HG03060 (cell line): ENCODE measurements at regions not wholly inside any gene's neighbourhood (a gene's known extent, or its start where the extent isn't known, plus 50 kb on each side); places are given as distances from the start of the nearest gene placed in this dataset.

Source experiments
- ATAC-seq: cut with Tn5 transposase; IDR thresholded peaks from one replicate; pipeline ENCODE4 v1.9.1; 2021; ENCODE audit warnings: low read depth, moderate number of reproducible peaks; ENCODE audit not compliant: unreplicated experiment

GRCh38 chr10:120272350-120272749 lies 184.7 kb upstream of the PLPP4 start:
- no peak for ATAC-seq

- ATAC-seq = no peak
Observed at GRCh38 chr10:120278069-120278468, 179.0 kb upstream of the PLPP4 start.

GRCh38 chr10:120279196-120279595 lies 177.8 kb upstream of the PLPP4 start:
- ATAC-seq = no peak

GRCh38 chr10:120282421-120282820 lies 174.6 kb upstream of the PLPP4 start:
- ATAC-seq = no peak

- ATAC-seq = no peak
Observed at GRCh38 chr10:120282846-120283492, 174.1 kb upstream of the PLPP4 start.

- no peak for ATAC-seq
Observed at GRCh38 chr10:120285408-120285807, 171.6 kb upstream of the PLPP4 start.

GRCh38 chr10:120286280-120286679 lies 170.7 kb upstream of the PLPP4 start:
- no peak for ATAC-seq

- ATAC-seq = no peak
Observed at GRCh38 chr10:120300513-120300912, 156.5 kb upstream of the PLPP4 start.

GRCh38 chr10:120308589-120308988 lies 148.4 kb upstream of the PLPP4 start:
- ATAC-seq = no peak

- ATAC-seq = no peak
Observed at GRCh38 chr10:120313715-120314114, 143.3 kb upstream of the PLPP4 start.

GRCh38 chr10:120314442-120314841 lies 142.6 kb upstream of the PLPP4 start:
- no peak for ATAC-seq

- ATAC-seq = no peak
Observed at GRCh38 chr10:120318862-120319261, 138.2 kb upstream of the PLPP4 start.

- ATAC-seq = no peak
Observed at GRCh38 chr10:120327675-120328074, 129.4 kb upstream of the PLPP4 start.

- no peak for ATAC-seq
Observed at GRCh38 chr10:120328647-120329046, 128.4 kb upstream of the PLPP4 start.

- no peak for ATAC-seq
Observed at GRCh38 chr10:120335553-120335952, 121.5 kb upstream of the PLPP4 start.

GRCh38 chr10:120336306-120336910 lies 120.6 kb upstream of the PLPP4 start:
- no peak for ATAC-seq

- no peak for ATAC-seq
Observed at GRCh38 chr10:120336911-120337540, 120.0 kb upstream of the PLPP4 start.

- no peak for ATAC-seq
Observed at GRCh38 chr10:120342115-120342714, 114.8 kb upstream of the PLPP4 start.

GRCh38 chr10:120345186-120345585 lies 111.8 kb upstream of the PLPP4 start:
- ATAC-seq = no peak

GRCh38 chr10:120347644-120348043 lies 109.4 kb upstream of the PLPP4 start:
- ATAC-seq = no peak

- ATAC-seq = no peak
Observed at GRCh38 chr10:120349069-120349468, 108.0 kb upstream of the PLPP4 start.

GRCh38 chr10:120355425-120355824 lies 101.6 kb upstream of the PLPP4 start:
- no peak for ATAC-seq
